GM21381 (cell line): ENCODE measurements at regions not wholly inside any gene's neighbourhood (a gene's known extent, or its start where the extent isn't known, plus 50 kb on each side); places are given as distances from the start of the nearest gene placed in this dataset.

Experiments used
- ATAC-seq: cut with Tn5 transposase; IDR thresholded peaks from one replicate; pipeline ENCODE4 v1.9.1; 2021; ENCODE audit warnings: mild to moderate bottlenecking, moderate library complexity; ENCODE audit not compliant: unreplicated experiment

DNA sequence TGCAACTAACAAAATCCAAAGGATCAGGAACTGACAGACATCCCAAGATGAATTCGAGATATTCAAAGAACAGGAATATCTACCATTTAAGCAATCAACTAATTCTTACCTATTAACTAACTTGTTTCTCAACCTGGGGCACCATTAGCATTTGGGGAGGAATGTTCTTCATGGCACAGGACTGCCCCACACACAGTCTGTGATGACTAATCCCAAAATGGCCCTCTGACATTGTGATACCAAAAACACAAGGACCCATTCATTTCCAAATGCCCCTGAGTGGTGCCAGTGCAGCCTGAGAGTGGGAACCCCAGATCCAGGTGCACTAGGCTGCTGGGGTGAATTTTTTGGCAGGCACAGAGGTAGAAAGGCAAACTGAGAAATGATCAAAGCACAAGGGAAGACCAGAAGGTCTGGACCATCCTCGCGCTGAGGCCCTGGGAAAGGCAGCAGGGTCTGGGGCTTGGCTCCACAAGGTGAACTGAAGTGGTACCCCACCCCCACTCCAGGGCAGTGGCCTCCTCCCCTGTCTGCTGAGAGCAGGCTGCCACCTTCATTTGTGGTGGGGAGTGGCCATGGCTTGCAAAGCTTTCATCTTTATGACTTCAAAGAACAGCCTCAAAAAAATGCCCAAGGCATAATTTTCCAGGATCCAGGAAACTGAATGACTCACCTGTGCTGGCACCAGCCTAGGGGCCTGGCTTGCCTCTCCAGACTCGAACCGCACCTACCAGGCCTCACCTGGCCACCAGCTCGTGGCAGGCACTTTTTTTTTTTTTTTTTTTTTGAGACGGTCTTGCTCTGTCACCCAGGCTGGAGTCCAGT lies 122.4 kb downstream of the BCOR start:
- ATAC-seq: no peak

DNA sequence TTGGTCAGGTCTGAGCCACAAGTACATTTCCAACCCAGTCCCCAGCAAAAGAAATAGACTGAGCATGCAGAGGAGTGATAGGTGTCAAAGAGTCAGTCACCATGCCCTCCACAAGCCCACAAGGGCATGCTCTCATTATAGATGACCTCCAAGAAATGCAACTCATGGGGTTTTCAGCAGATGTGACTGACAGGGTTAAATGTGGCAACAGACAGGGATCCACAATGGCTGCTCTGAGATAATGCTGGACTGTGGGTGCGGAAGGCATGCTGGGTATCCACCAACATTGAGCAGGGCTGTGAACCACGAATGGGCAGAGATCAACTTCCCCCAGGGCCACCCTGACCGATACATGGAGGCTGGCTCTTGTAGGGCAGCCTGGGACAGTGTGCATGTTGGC lies 115.8 kb downstream of the BCOR start:
- ATAC-seq: no peak

DNA sequence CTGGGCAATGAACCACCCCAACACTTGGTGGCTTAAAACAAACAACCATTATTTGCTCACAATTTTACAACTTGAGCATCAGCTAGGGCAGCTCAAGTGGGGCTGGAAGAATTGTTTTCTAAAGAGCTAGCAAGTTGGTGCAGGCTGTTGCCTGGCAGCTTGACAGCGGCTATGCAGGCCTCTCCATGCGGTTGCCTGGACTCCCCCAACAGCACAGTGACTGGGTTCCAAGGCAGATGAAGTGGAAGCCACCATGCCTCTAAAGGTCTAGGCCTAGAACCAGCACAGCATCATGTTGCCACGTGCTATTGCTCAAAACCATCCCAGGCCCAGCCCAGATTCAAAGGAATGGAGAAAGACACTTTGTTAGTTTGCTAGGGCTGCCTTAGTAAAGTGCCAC lies 114.8 kb downstream of the BCOR start:
- ATAC-seq: no peak

DNA sequence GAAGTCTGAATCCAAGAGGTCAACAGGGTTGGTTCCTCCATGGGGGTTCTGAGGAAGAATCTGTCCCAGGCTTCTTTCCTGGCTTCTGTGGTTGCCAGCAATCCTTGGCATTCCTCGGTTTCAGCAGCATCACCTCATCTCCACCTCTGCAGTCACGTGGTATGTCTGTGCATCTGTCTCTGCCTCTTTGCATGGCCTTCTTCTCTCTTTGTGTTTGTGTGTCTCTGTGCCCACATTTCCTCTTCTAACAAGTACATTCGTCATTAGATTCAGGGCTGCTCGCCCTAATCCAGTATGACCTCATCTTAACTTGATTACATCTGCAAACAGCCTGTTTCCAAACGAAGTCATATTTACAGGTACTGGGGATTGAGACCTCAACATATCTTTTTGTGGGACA lies 114.0 kb downstream of the BCOR start:
- ATAC-seq: no peak

DNA sequence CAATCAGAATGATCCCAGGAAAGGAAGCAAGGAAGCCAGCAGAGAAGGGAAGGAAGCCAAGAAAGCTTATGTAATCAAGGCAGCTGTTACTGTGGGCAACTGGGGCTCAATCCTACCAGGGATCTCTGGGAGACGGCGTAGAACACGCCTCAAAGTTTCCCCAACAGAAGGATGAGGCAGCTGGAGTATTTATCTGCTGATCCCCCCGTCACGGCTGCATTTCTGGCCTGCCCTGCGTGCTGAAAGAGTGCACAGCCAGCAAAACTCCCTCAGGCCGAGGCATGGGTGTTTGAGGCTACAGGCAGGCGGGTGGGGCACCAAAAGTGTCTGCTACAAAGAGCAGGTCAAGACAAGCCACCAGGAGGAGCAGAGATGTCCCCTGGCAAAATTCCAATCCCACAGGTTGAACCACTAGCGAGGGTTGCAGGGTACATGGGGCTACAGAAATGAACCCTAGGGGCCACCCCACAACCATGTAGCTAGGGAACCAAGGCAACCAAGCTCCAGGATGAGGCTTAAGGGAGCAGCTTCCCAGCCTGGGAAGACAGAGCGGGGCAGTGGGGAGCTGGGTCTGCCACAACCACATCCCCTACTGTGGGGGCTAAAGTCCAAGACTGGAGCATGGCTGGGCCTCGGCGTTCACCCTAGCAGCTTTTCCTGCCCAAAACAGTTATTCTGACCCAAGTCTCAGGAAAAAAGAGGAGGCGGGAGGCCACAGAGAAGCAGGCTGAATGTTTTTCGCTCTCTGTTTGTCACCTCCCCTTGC lies 113.4 kb downstream of the BCOR start:
- no peak for ATAC-seq

DNA sequence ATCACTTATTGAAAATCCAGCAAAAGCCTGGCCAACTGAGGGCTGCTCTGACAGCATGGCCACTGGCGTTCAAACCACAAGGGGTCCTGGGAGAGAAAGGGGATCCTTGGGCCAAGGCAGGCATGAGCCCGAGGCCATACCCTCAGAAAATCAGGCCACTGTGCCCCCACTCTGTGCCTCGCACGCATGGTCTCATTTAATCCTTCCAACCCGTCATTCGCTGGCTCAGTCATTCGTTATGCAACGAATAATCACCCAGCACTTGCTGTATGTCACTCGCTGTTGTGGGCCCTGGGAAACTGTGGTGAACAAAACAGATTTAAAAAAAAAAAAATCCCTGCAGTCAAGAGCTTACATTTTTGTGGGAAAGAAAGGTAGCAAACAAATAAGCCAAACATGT lies 112.7 kb downstream of the BCOR start:
- no peak for ATAC-seq

DNA sequence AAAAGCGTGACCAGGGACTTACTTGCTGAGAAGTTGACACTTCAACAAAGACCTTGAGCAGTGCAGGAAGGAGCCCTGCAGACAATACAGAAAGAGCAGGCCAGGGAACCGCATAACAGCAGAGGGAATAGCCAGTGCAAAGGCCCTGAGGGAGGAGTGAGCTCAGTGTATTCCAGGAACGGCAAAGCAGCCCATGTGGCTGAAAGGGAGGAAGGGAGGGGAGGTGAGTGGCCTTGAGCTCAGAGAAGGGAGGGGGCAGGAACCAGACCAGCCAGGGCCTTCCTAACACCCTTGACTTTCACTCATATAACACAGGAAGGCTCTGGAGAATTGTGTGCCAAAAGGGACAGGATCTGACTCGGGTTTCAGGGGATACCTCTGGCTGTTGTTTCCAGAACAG lies 112.2 kb downstream of the BCOR start:
- ATAC-seq: no peak

GRCh38 chrX:39988496-39988895 lies 109.3 kb downstream of the BCOR start:
- ATAC-seq: no peak

DNA sequence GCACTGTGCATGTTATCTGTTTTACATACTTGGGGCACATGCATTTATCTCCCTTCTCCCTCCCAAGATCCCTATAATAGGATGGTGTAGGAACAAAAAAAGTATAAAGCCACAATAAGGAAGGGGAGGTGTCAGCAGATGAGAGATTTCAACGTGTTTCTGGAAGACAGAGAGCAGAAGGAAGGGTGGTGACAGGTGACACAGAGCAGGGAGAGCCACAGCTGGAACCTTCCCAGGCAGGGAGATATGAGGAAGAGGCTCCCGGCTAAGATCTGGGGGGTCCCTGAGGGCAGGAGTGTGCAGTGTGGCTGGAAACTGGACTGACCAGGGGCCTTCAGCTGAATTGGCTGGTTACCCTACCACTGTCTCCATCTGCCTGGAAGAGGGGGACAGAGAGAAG lies 107.4 kb downstream of the BCOR start:
- ATAC-seq: no peak

DNA sequence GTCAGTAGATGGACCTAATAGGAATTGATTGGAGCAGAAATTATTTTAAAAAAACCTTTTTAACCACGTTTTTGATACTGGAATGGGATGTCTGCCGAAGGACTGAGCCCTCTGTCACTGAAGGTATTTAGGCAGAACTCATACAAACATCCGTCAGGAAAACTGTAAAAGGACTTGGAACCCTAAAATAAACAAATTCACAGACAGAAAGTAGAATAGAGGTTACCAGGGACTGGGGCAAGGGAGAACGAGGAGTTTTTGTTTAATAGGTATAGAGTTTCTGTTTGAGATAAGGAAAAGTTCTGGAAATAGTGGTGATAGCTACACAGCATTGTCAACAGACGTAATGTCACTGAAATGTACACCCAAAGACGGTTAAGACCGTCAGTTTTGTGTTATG lies 105.5 kb downstream of the BCOR start:
- ATAC-seq: no peak

DNA sequence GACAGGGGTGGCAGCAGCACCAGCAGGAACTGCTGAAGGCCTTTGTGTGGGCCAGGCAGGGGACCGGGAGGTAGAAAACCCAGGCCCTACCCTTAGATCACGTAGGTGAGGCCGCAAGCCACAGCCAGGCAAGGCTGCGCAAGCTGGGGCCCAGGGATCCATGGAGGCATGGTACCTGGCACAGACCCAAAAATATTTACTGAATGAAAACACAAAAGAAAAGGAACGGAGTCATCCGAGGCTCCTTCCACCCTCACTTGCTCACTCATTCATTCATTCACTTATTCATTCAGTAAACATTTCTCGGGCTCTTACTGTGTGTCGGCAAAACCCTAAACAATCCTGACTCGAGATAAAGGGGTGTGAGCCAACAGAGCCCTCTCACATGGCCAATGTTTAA lies 102.3 kb downstream of the BCOR start:
- ATAC-seq: no peak

GRCh38 chrX:39996536-39996935 lies 101.2 kb downstream of the BCOR start:
- ATAC-seq: no peak

- no peak for ATAC-seq
Measured at GRCh38 chrX:39998636-39999406, 98.9 kb downstream of the BCOR start.
